ENCODE measurements at regions not wholly inside any gene's neighbourhood (a gene's known extent, or its start where the extent isn't known, plus 50 kb on each side); places are given as distances from the start of the nearest gene placed in this dataset.

GRCh38 chr10:112057072-112057471, 126.5 kb downstream of the GPAM start:
- Histone ChIP-seq H3K27ac (ENCODE audit: insufficient read length, low read depth, low read length) (no peak overlapping the region), H3K23ac (ENCODE audit: insufficient read length, low read depth, low read length) (no peak overlapping the region)
- no CpG with 5 or more reads among the region's 2 CpGs for WGBS (ENCODE audit: extremely low coverage, insufficient read length, low lambda C conversion rate)

More at GRCh38 chr10:112057072-112057471, 126.5 kb downstream of the GPAM start:
- Histone ChIP-seq H3K56ac (ENCODE audit: insufficient read length, low read depth, low read length) (no peak overlapping the region), H3K79me1 (ENCODE audit: insufficient read depth, low read depth, low read length, poor library complexity, severe bottlenecking) (no peaks in the 10 kb centered on the region), H2BK120ac (ENCODE audit: low read depth, low read length, poor library complexity, severe bottlenecking) (no peak overlapping the region), H3K27me3 (ENCODE audit: insufficient read depth, low read length) (no peaks in the 10 kb centered on the region), H3K4ac (ENCODE audit: low read depth, low read length) (no peak overlapping the region), H3K18ac (ENCODE audit: insufficient read length, low read depth, low read length) (no peak overlapping the region), H2BK12ac (ENCODE audit: insufficient read length, low read depth, low read length) (no peak overlapping the region), H3T11ph (ENCODE audit: low read length) (no peak overlapping the region), H4K8ac (replicated peaks; ENCODE audit: insufficient read length, low read depth, low read length) (no peak overlapping the region), H2AFZ (ENCODE audit: low read length) (no peak overlapping the region), H3K23me2 (ENCODE audit: insufficient read length, low read depth, low read length, poor library complexity, severe bottlenecking) (no peaks in the 10 kb centered on the region), H3K4me1 (ENCODE audit: insufficient read depth, low read length) (no peaks in the 10 kb centered on the region; the same call in 1 of the 2 replicates), H4K20me1 (ENCODE audit: control insufficient read depth, insufficient read depth, insufficient read length) (no peaks in the 10 kb centered on the region), H4K5ac (ENCODE audit: insufficient read length, low read depth, low read length) (no peak overlapping the region), H2AK5ac (ENCODE audit: insufficient read length, low read length) (no peak overlapping the region), H3K9ac (ENCODE audit: extremely low read depth, insufficient read length, low read length) (no peak overlapping the region), H3K4me2 (ENCODE audit: insufficient read depth, insufficient read length, low read length) (no peak overlapping the region), H3K79me2 (ENCODE audit: insufficient read depth, low read length) (no peaks in the 10 kb centered on the region), H3K9me3 (ENCODE audit: control insufficient read depth, low read depth, low read length) (no peaks in the 10 kb centered on the region), H2BK5ac (ENCODE audit: insufficient read length, low read length) (no peak overlapping the region), H2BK20ac (ENCODE audit: low read depth, low read length, poor library complexity, severe bottlenecking) (no peak overlapping the region), H2BK15ac (ENCODE audit: low read depth, low read length) (no peak overlapping the region), H4K91ac (ENCODE audit: insufficient read length, low read depth, low read length) (no peak overlapping the region), H3K14ac (ENCODE audit: insufficient read depth, low read length) (no peak overlapping the region)
- Mint-ChIP-seq H3K4me3 (no peak overlapping the region), H3K36me3 (ENCODE audit: insufficient read depth in 1 of 3, low read depth in 3 of 3) (no peaks in the 10 kb centered on the region), H3K9me3 (no peaks in the 10 kb centered on the region; a peak in 1 of 5 replicates), H3K27me3 (ENCODE audit: low read depth) (peaks cover under 1% of the 10 kb centered on the region), H3K4me1 (peaks cover under 1% of the 10 kb centered on the region in 2 experiments; a peak in 3 of 4 replicates), H3K27ac (no peak overlapping the region)
- no peak for TF ChIP-seq CTCF (conservative IDR thresholded peaks at IDR 0.05)
- DNase-seq = no peak
